Hematopoietic multipotent progenitor cell (in vitro differentiated cells): ENCODE measurements at regions not wholly inside any gene's neighbourhood (a gene's known extent, or its start where the extent isn't known, plus 50 kb on each side); places are given as distances from the start of the nearest gene placed in this dataset.
A peak's percentile ranks its signal among the peaks of the same experiment; 100 is the strongest.
"Not testable (repeated sequence)": the region's sequence is repeated elsewhere in the genome, so short reads cannot be mapped to it uniquely, and the experiment has no call there.

Experiments
- DNase-seq, 3 donors: peaks; one replicate each; pipeline ENCODE4 v3.0.0-alpha.2; 2011 to 2015; ENCODE audit warnings: low read depth in 2 of 3, low spot score in 2 of 3

- peak in 2 of 3 donors; percentile 1 to 37 for DNase-seq
Observed at GRCh38 chrX:135632353-135632752, 81.1 kb upstream of the CT45A1 start.

GRCh38 chrX:135639066-135639780, 74.2 kb upstream of the CT45A1 start:
- DNase-seq: no peak

- no peak for DNase-seq
Observed at GRCh38 chrX:135643916-135644315, 69.5 kb upstream of the CT45A1 start.

GRCh38 chrX:135644624-135645023, 68.8 kb upstream of the CT45A1 start:
- no peak for DNase-seq

GRCh38 chrX:135649029-135649428, 64.4 kb upstream of the CT45A1 start:
- DNase-seq: no peak

- DNase-seq: no peak
Observed at GRCh38 chrX:135649561-135649960, 63.9 kb upstream of the CT45A1 start.

- no peak for DNase-seq
Observed at GRCh38 chrX:135651647-135652295, 61.7 kb upstream of the CT45A1 start.

GRCh38 chrX:135652602-135653001, 60.8 kb upstream of the CT45A1 start:
- DNase-seq: no peak

- not testable (repeated sequence) for DNase-seq
Observed at GRCh38 chrX:135657952-135658654, 55.3 kb upstream of the CT45A1 start.
